GM23248 (cell line): ENCODE measurements at regions not wholly inside any gene's neighbourhood (a gene's known extent, or its start where the extent isn't known, plus 50 kb on each side); places are given as distances from the start of the nearest gene placed in this dataset.
"Not testable (repeated sequence)": the region's sequence is repeated elsewhere in the genome, so short reads cannot be mapped to it uniquely, and the experiment has no call there.

Experiments used
- EZH2 ChIP-seq: fragments of 200-600 bp; sonication (generic); IDR thresholded peaks from 2 replicates; pipeline ENCODE4 v1.6.1; 2018; ENCODE audit warnings: antibody characterized with exemption, mild to moderate bottlenecking; ENCODE audit not compliant: insufficient read depth, poor library complexity, severe bottlenecking
- EZH2phosphoT487 ChIP-seq: fragments of 200-600 bp; sonication (generic); IDR thresholded peaks from 2 replicates; pipeline ENCODE4 v1.6.1; 2018; ENCODE audit warnings: antibody characterized with exemption, moderate library complexity, mild to moderate bottlenecking, low read depth; ENCODE audit not compliant: insufficient read depth

DNA sequence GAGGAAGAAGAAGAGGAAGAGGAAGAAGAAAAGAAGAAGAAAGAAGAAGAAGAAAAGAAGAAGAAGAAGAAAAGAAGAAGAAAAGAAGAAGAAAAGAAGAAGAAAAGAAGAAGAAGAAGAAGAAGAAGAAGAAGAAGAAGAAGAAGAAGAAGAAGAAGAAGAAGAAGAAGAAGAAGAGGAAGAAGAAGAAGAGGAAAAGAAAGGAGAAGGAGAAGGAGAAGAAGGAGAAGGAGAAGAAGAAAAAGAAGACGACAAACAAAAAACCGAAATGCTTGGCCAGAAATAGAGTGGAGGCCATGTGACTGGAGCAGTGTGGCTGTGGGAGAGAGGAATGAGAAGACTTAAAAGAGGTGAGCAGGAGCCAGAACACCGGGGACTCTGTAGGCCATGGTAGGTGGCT, 75.1 kb downstream of the GLUL start:
- TF ChIP-seq EZH2, EZH2phosphoT487: not testable (repeated sequence)
